ENCODE measurements at regions not wholly inside any gene's neighbourhood (a gene's known extent, or its start where the extent isn't known, plus 50 kb on each side); places are given as distances from the start of the nearest gene placed in this dataset.

DNA sequence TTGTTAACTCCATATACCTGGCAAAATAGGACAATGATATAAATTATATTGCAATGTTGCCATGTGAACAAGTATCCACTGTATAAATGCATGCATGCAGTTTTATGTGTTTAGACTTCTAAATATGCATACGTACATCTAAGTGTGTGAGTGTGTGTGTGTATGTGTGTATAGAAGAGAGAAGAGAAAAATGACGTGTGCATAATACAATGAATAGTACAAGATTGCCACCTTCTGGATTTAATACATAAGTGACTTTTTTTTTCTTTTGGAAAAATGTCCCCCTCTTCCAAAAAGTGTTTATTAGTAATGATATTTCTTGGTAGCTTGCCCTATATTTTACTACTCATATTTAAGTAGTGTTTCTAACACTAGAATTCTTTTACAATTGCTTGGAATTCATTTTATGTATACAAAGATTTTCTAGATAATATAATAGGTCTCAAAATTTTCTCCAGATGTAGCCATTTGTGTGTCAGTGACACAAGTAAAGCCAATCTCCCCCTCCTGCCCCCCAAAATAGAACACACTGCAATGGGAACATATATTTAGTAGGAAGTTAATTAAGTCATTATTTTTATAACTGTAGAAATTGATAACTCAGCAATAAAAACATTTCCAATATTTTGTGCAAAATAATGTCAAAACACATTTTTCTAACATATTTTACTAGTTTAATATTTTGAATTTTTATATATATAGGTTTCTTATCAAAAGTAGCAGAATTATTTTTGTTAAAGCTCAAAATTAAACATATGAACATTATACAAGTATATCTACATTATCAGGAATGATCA, 783.3 kb upstream of the ATXN8OS start:
- H3K36me3 Mint-ChIP-seq = no peaks in the 10 kb centered on the region
- no peak for DNase-seq
- H3K4me3 Mint-ChIP-seq = no peak overlapping the region
- no peaks in the 10 kb centered on the region for H3K4me1 Mint-ChIP-seq
- ATAC-seq = no peak
- H3K9me3 Mint-ChIP-seq = peaks cover 0 to 13% (median 5%) of the 10 kb centered on the region in 9 donors
- POLR2A ChIA-PET = no interaction called here
- H3K27me3 Mint-ChIP-seq = no peaks in the 10 kb centered on the region
- no peak overlapping the region for H3K27ac Mint-ChIP-seq

DNA sequence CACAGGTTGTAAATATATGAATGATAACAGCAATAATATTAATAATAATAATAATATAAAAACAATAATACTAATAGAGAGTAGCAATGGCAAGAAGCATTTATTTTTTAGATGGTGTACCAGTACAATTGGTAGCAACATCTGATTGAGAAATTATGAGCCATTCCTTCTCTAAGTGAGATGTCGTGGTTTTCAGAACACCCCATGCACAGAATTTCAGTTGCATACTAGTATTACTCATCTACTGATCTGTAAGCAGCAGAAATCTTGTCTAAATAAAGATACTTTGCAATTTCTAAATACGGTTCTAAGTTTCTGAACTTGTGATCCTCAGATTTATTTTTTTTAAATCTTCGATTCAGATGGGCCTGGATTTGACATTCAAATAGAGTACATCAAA, 788.0 kb upstream of the ATXN8OS start:
- H3K36me3 Mint-ChIP-seq = no peaks in the 10 kb centered on the region
- H3K27me3 Mint-ChIP-seq = no peaks in the 10 kb centered on the region
- H3K27ac Mint-ChIP-seq = no peak overlapping the region
- DNase-seq (no peak), ATAC-seq (no peak)
- H3K4me3 Mint-ChIP-seq = no peak overlapping the region
- no peaks in the 10 kb centered on the region for H3K4me1 Mint-ChIP-seq
- H3K9me3 Mint-ChIP-seq = peaks cover 0 to 15% (median 0%) of the 10 kb centered on the region in 9 donors
- POLR2A ChIA-PET = no interaction called here

DNA sequence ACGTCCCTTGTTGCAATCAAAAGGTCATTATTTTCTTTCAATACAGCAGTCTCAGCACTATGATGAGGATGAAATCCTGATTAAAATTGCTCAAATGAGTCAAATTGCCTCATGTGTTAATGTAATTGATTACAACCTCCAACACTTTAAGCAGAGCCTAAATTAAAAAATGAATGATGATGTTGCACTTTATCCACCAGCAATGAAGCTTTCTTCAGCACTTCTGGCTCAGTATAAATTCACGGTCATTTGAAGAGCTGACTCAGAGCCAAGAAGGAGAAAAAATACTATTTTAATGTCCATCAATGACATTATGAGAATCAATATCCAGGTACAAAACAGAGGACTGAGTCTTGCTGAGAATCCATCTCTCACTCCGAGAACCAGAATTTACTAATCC, 792.6 kb upstream of the ATXN8OS start:
- DNase-seq (no peak), ATAC-seq (no peak)
- POLR2A ChIA-PET = no interaction called here
- Mint-ChIP-seq H3K9me3 (peaks cover 0 to 22% (median 4%) of the 10 kb centered on the region in 9 donors), H3K4me1 (no peaks in the 10 kb centered on the region), H3K27me3 (no peaks in the 10 kb centered on the region), H3K36me3 (no peaks in the 10 kb centered on the region), H3K27ac (no peak overlapping the region), H3K4me3 (no peak overlapping the region)

DNA sequence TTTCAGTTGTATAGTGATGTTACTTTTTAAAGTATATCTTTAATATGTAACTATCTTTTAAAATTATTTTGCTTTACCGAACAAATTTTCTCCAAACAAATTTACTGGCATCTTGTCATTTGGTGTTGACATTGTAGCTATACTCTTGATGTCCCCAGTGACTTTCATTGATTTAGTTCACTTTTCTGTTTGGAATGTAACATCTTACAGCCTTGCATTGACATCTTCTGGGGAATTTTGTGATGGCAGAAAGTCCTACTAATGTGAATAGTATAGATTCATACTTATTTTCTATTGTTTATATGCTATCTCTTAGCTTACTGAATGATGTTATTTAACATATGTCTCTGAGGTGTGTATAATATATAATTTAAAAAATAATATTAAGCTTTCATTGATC, 800.9 kb upstream of the ATXN8OS start:
- H3K9me3 Mint-ChIP-seq = peaks cover 0 to 12% (median 6%) of the 10 kb centered on the region in 9 donors
- no peak overlapping the region for H3K4me3 Mint-ChIP-seq
- DNase-seq (no peak), ATAC-seq (no peak)
- no peaks in the 10 kb centered on the region for H3K36me3 Mint-ChIP-seq
- H3K27ac Mint-ChIP-seq = no peak overlapping the region
- H3K4me1 Mint-ChIP-seq = no peaks in the 10 kb centered on the region
- POLR2A ChIA-PET = no interaction called here
- H3K27me3 Mint-ChIP-seq = no peaks in the 10 kb centered on the region

DNA sequence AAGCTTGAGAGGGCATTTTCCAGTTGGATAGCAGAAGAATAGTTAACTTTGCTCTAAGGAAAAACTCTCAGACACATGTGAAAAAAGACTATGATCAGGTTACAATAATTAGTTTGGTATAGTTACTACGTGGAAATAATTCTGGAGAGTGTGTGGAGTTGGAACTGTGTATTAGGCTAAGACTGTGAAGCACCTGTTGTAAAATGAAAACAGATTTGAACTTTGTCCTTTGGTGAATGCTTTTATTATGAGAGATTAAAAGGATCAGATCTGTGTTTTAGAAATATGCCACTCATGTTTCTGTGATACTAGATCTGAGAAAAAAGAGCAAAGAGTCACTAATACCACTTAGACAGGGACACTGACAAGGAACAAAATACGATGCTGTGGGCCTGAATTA, 807.5 kb upstream of the ATXN8OS start:
- Mint-ChIP-seq H3K9me3 (peaks cover 2 to 35% (median 6%) of the 10 kb centered on the region in 9 donors), H3K36me3 (no peaks in the 10 kb centered on the region), H3K4me3 (no peak overlapping the region), H3K4me1 (no peaks in the 10 kb centered on the region), H3K27me3 (no peaks in the 10 kb centered on the region), H3K27ac (no peak overlapping the region)
- POLR2A ChIA-PET = no interaction called here
- DNase-seq (no peak), ATAC-seq (no peak)

DNA sequence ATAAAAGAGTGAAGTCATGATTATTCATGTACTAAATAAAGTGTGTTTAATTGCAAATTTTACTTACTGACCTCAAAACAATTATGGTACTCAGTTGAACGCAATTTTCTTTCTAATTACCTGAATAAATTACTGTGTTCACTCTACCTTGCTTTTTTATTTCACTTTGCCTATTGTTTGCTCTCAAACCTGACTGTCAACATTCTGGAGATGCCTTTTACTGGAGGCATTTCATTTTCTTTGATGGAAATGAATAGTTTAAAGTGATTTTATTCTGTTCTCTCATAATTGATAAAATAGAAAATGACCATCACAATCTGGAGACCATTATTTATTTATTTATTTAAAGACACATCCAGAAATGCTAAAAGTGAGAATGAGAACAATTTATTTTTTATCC, 811.5 kb upstream of the ATXN8OS start:
- POLR2A ChIA-PET = no interaction called here
- Mint-ChIP-seq H3K4me1 (no peaks in the 10 kb centered on the region), H3K27ac (no peak overlapping the region), H3K4me3 (no peak overlapping the region), H3K36me3 (no peaks in the 10 kb centered on the region), H3K9me3 (peaks cover 2 to 29% (median 9%) of the 10 kb centered on the region in 9 donors), H3K27me3 (no peaks in the 10 kb centered on the region)
- no peak for ATAC-seq
- DNase-seq = no peak

DNA sequence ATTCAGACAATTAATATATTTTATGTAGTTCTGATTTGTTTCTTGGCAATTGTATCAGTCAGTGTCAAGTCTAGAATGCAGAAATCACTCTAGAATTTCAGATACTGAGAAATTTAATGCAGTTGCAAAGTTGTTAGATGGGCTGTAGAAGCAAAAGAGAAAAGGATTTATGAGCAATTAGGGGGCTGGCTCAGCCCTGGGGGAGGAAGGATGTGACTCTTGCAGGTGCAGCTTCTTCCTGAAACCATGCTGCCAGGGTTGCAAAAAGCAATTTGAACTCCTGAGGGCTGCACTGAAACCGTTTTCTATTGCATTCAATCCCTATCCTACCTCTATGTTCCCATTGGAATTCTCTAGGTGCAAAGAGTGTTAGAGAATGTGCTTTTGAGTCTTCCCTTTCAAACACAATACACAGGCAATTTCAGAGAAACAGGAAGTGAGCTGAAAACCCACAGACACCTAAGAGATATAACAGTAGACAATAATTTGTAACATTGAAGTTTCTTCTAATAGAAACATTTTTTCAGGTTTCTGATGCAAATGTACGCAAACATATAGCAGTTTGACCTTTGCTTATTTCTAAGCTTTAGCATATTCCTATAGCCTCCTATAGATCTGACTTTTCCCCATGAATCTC, 814.7 kb upstream of the ATXN8OS start:
- Mint-ChIP-seq H3K36me3 (no peaks in the 10 kb centered on the region), H3K4me1 (no peaks in the 10 kb centered on the region), H3K9me3 (peaks cover 0 to 21% (median 6%) of the 10 kb centered on the region in 9 donors), H3K4me3 (no peak overlapping the region), H3K27ac (no peak overlapping the region), H3K27me3 (no peaks in the 10 kb centered on the region)
- ATAC-seq = no peak
- DNase-seq = no peak
- POLR2A ChIA-PET = no interaction called here

DNA sequence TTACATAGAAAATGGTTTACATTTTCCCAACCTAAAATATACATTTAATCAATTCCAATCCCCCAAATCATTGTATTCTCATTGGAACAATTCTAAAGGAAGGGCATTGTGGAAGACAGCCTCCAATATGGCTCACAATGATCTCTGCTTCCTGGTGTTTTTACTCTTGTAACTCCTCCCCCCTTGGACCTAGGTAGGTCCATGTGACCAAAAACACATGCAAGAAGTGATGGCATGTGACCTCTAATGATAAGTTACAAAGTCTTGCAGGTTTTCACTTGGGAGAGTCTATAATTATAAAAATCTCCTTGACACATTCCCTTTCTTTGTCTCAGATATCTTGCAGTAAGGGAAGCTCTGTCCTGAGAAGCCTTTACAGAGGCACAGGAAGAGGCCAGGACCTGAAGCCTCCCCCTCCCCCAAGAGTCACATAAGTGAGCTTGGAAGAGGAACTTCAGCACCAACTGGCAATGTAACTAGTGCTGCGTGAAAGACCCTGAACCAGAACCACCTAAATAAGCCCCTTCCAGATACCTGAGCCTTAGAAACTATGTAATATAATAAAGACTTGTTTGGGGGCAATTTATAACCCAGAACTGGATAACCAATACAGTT, 816.2 kb upstream of the ATXN8OS start:
- peaks cover 0 to 25% (median 7%) of the 10 kb centered on the region in 9 donors for H3K9me3 Mint-ChIP-seq
- no peaks in the 10 kb centered on the region for H3K36me3 Mint-ChIP-seq
- POLR2A ChIA-PET = no interaction called here
- no peaks in the 10 kb centered on the region for H3K27me3 Mint-ChIP-seq
- DNase-seq = no peak
- H3K27ac Mint-ChIP-seq = no peak overlapping the region
- H3K4me3 Mint-ChIP-seq = no peak overlapping the region
- ATAC-seq = no peak
- H3K4me1 Mint-ChIP-seq = no peaks in the 10 kb centered on the region

DNA sequence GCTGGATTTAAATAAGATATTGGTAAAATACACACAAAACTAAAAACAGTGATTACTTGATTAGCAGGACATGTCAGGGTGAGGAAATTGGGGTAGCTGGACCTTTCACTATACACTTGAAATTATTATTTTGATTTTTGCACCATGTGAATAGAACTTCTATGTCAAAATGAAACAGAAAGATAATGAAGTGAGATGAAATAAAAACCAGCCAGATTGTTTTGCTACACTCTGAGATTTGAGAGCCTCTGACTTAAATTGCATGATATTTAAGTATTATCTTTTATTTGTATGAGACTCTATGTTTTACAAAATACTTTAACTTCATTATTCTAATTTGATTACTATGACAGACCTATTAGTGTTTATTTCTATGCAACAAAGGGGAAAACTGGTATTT, 819.6 kb upstream of the ATXN8OS start:
- ATAC-seq (no peak), DNase-seq (no peak)
- peaks cover 0 to 34% (median 14%) of the 10 kb centered on the region in 9 donors for H3K9me3 Mint-ChIP-seq
- no peaks in the 10 kb centered on the region for H3K36me3 Mint-ChIP-seq
- POLR2A ChIA-PET = no interaction called here
- no peak overlapping the region for H3K27ac Mint-ChIP-seq
- no peaks in the 10 kb centered on the region for H3K27me3 Mint-ChIP-seq
- H3K4me1 Mint-ChIP-seq = no peaks in the 10 kb centered on the region
- no peak overlapping the region for H3K4me3 Mint-ChIP-seq

DNA sequence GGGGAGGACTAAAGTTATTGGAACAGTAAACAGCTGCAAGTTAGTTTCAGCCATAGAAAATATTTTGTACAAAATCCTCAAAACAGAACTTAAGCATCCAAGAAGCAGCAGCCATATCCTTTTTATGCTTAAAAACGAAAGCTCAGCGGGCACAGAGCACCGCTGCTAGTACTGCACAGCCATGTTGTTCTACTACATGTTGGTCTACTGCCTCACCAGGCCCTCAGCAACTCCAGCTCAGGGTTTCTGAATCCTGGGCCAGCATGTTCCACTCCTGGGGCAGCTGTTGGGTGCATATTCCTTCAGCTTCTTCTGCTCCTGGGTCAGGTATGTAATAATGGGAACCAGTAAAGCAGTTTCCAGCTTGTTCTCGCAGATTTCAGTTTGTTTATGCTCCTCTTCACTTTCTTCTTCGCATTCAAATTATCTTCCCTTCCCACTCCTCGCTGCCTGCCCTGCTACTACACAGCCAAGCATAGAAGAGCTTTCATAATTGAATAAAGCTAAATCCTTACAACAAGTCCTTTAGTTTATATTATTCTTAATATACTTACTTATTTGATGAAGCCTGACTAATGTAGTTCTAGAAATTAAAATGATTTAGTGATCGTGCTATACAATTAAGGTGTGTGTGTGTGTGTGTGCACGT, 820.5 kb upstream of the ATXN8OS start:
- POLR2A ChIA-PET = no interaction called here
- ATAC-seq = no peak
- H3K9me3 Mint-ChIP-seq = peaks cover 7 to 34% (median 16%) of the 10 kb centered on the region in 9 donors
- H3K4me1 Mint-ChIP-seq = no peaks in the 10 kb centered on the region
- no peaks in the 10 kb centered on the region for H3K36me3 Mint-ChIP-seq
- no peak overlapping the region for H3K27ac Mint-ChIP-seq
- H3K4me3 Mint-ChIP-seq = no peak overlapping the region
- DNase-seq = no peak
- H3K27me3 Mint-ChIP-seq = no peaks in the 10 kb centered on the region

DNA sequence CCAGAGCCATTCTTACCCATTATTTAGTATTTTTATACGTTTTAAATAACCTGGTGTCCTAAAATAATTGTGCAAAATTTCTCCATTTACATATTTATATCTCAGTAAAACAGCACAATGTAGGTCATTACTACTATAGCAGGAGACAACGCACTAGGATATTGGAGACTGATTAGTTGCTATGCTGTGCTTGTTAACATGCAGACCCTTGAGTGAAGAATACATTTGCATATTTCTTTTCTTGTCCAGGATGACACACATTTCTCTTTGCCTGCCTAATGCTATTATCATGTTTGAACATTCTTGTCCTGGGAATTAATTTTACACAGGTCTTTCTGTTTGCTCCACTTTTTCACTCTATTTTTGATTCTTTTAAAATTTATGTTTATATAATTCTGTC, 823.8 kb upstream of the ATXN8OS start:
- Mint-ChIP-seq H3K36me3 (no peaks in the 10 kb centered on the region), H3K9me3 (peaks cover 8 to 34% (median 16%) of the 10 kb centered on the region in 9 donors), H3K27me3 (no peaks in the 10 kb centered on the region), H3K4me3 (no peak overlapping the region), H3K27ac (no peak overlapping the region), H3K4me1 (no peaks in the 10 kb centered on the region)
- ATAC-seq = no peak
- no peak for DNase-seq
- POLR2A ChIA-PET = no interaction called here

DNA sequence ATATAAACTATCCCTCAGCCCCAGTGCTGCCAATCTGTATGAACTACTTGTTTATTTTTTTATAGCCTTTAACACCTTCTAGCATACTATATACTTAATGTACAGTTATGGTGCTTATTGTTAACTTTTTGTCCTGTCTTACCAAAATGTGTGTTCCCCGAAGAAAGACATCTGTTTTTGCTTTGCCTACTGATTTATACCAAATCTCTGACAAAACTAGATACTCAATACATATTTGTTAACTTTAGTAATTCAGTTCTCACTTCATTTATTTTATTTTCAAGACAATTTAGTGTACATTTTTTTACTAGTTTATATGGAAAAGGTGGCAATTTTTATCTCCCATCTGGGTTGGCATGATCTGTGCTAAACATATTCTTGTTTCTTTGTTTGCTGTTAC, 824.3 kb upstream of the ATXN8OS start:
- no peak overlapping the region for H3K4me3 Mint-ChIP-seq
- POLR2A ChIA-PET = no interaction called here
- peaks cover 8 to 30% (median 15%) of the 10 kb centered on the region in 9 donors for H3K9me3 Mint-ChIP-seq
- no peak for ATAC-seq
- no peaks in the 10 kb centered on the region for H3K4me1 Mint-ChIP-seq
- no peak for DNase-seq
- H3K36me3 Mint-ChIP-seq = no peaks in the 10 kb centered on the region
- no peak overlapping the region for H3K27ac Mint-ChIP-seq
- H3K27me3 Mint-ChIP-seq = no peaks in the 10 kb centered on the region

DNA sequence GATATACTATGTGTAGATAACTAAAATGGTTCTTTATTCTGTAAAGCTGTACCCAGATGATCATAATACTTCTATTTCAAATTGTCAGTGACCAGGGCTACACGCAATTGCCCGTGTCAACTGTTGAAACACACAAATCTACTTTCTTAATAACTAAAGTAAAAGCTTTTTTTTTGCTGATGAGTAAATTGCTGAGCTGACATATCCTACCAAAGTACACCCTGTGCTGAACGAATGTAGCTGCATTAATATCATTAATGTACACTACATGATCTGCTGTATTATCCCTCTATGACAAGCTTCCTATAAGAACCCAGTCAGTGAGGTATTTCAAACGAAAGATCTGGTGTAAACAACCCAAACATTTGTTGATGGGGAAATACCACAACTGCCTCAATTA, 827.2 kb upstream of the ATXN8OS start:
- Mint-ChIP-seq H3K4me1 (no peaks in the 10 kb centered on the region), H3K27me3 (no peaks in the 10 kb centered on the region), H3K27ac (no peak overlapping the region), H3K9me3 (peaks cover 8 to 26% (median 12%) of the 10 kb centered on the region in 9 donors), H3K4me3 (no peak overlapping the region), H3K36me3 (no peaks in the 10 kb centered on the region)
- DNase-seq = no peak
- no peak for ATAC-seq
- POLR2A ChIA-PET = no interaction called here

All from naive thymus-derived CD8-positive, alpha-beta T cell (primary cell).